ENCODE measurements at regions not wholly inside any gene's neighbourhood (a gene's known extent, or its start where the extent isn't known, plus 50 kb on each side); places are given as distances from the start of the nearest gene placed in this dataset.

DNA sequence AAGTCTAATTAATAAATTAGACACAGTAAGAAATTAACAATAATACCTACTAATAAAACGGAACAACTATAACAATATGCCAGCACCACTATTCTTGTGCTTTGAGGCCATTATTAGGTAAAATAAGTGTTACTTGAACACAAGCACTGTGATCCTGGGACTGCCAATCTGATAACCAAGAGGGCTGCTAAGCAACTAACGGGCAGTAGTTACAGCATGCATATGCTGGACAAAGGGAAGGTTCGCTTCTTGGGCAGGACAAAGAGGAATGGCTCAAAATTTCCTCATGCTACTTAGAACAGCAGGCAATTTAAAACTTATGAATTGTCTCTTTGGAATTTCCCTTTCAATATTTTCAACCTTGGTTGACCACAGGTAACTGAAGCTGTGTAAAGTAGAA, 718.6 kb downstream of the SORCS3 start:
- DNase-seq (ENCODE audit: insufficient read length, low spot score) (no peak), FAIRE-seq (no peak)
- TF ChIP-seq, protein P1, sequence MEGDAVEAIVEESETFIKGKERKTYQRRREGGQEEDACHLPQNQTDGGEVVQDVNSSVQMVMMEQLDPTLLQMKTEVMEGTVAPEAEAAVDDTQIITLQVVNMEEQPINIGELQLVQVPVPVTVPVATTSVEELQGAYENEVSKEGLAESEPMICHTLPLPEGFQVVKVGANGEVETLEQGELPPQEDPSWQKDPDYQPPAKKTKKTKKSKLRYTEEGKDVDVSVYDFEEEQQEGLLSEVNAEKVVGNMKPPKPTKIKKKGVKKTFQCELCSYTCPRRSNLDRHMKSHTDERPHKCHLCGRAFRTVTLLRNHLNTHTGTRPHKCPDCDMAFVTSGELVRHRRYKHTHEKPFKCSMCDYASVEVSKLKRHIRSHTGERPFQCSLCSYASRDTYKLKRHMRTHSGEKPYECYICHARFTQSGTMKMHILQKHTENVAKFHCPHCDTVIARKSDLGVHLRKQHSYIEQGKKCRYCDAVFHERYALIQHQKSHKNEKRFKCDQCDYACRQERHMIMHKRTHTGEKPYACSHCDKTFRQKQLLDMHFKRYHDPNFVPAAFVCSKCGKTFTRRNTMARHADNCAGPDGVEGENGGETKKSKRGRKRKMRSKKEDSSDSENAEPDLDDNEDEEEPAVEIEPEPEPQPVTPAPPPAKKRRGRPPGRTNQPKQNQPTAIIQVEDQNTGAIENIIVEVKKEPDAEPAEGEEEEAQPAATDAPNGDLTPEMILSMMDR (IDR thresholded peaks at IDR 0.05; ENCODE audit: insufficient read depth, missing control alignments) = no peak

DNA sequence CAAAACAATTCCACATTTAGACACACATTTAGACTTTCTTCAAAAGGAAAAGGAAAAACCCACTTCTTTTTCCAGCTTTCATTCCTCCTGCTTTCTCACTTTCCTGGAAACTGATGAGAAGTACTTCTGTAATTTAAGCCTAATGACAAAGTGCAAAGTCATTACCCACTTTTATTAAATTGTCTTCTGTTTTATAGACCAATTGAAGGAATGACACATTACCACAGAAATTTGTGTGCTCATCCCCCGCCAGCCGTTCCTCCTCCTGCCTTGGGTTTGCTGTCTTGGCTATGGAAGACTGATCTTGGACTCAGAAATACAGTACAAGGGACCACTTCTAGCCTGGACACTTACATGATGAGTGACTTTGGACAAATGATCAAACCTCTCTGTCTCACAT, 717.8 kb downstream of the SORCS3 start:
- TF ChIP-seq, protein P1 (IDR thresholded peaks at IDR 0.05; ENCODE audit: insufficient read depth, missing control alignments) = no peak
- no peak for DNase-seq (ENCODE audit: insufficient read length, low spot score)
- no peak for FAIRE-seq

DNA sequence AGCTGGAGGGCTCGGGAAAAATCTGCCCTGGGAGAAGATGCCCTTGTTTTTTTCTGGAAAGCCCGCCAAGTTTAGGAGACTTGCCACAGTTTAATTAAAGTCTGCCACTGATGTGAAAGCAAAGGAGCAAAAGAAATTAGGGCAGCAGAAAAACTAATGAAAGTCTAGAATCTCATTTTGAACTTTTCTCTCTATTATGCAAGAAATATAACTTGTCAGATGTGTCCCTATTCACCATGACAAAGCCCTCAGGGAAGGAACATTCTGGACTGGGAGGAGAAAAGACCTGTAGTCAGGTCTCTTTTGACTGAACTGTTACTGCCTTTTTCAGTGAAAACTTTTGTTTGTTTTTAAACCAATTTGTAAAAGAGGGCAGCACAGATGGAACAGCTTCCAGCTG, 715.5 kb downstream of the SORCS3 start:
- TF ChIP-seq, protein P1 (IDR thresholded peaks at IDR 0.05; ENCODE audit: insufficient read depth, missing control alignments) = no peak
- no peak for DNase-seq (ENCODE audit: insufficient read length, low spot score)
- FAIRE-seq = no peak

DNA sequence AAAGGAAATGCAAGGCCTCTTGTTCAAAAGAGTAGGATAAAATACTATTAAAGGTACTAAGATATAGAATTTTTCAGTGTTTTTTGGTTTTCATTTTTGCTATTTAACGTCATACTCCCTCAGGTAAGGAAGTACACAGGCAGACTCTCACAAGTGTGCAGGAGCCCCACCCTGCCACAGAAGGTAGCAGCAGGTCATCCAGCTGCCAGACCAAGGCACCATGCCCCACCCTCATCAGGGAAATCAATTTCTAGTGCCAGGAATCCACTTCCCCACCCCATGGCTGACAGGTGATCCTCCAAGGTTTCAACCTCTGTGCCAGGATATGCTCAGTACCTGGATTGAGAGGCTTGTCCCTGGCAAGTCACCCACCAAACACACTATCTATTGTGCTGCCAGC, 712.9 kb downstream of the SORCS3 start:
- TF ChIP-seq, protein P1 (IDR thresholded peaks at IDR 0.05; ENCODE audit: insufficient read depth, missing control alignments) = no peak
- FAIRE-seq = no peak

DNA sequence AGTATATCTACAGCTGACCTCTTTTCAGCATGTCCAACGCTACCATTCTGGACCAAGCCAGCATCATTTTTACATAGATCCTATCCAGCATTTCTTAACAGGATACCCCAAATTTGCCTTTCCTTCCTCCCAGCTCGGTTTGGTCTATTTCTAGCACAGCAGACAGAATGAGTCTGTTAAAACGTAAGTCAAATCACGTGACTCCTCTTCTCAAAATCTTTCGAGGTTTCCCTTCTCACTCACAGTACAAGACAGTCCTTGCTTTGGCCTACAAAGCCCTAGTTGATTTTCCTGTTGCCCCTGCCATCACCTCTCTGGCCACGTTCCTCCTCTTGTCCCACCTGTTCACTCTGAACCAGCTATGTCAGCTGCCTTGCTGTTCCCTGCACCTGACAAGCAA, 711.7 kb downstream of the SORCS3 start:
- no peak for FAIRE-seq
- TF ChIP-seq, protein P1 (IDR thresholded peaks at IDR 0.05; ENCODE audit: insufficient read depth, missing control alignments) = no peak

More for the DNA sequence above, 712.9 kb downstream of the SORCS3 start:
- no peak for DNase-seq (ENCODE audit: insufficient read length, low spot score)

DNA sequence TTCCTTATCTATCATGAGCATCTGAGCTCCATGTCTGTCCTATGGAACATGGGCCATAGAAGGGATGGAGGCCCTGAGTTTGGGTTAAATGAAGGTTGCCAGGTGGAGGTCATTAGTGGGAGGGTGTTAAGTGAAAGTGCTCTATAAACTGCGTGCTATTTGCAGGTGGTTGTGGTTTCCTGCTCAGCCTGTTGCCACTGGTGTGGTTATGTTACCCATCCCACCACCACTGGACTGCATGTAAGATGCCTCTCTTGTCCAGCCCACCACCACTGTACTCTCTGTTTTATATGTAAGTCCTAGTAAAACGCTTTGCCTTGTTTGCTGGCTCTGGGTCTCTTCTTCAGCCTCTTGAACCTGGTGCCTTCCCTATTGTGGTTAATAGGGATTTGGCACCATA, 711.2 kb downstream of the SORCS3 start:
- TF ChIP-seq, protein P1 (IDR thresholded peaks at IDR 0.05; ENCODE audit: insufficient read depth, missing control alignments) = no peak
- DNase-seq (ENCODE audit: insufficient read length, low spot score) (no peak), FAIRE-seq (no peak)

More for the DNA sequence above, 711.7 kb downstream of the SORCS3 start:
- no peak for DNase-seq (ENCODE audit: insufficient read length, low spot score)

DNA sequence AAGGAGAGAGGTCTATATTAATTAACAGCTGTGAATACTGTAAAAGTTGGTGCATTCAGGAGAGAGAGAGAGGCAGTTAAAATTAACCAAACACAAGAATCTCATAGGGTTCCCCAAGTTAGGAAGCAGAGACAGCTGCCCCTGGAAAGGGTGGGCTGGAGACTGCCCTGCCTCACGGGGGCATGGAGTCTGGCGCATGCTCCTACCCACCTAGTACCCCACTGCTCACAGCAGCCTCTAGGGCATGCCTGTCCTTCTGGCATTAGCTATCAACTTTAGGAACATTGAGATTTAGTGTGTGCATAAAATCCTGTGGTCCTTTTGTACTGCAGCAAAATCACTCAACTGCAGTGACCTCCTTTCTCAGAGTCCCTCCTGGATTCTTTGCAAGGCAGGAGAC, 710.1 kb downstream of the SORCS3 start:
- TF ChIP-seq, protein P1 (IDR thresholded peaks at IDR 0.05; ENCODE audit: insufficient read depth, missing control alignments) = no peak
- DNase-seq (ENCODE audit: insufficient read length, low spot score) = no peak
- FAIRE-seq = no peak
